ENCODE measurements at regions not wholly inside any gene's neighbourhood (a gene's known extent, or its start where the extent isn't known, plus 50 kb on each side); places are given as distances from the start of the nearest gene placed in this dataset.

- TF ChIP-seq, protein P1, sequence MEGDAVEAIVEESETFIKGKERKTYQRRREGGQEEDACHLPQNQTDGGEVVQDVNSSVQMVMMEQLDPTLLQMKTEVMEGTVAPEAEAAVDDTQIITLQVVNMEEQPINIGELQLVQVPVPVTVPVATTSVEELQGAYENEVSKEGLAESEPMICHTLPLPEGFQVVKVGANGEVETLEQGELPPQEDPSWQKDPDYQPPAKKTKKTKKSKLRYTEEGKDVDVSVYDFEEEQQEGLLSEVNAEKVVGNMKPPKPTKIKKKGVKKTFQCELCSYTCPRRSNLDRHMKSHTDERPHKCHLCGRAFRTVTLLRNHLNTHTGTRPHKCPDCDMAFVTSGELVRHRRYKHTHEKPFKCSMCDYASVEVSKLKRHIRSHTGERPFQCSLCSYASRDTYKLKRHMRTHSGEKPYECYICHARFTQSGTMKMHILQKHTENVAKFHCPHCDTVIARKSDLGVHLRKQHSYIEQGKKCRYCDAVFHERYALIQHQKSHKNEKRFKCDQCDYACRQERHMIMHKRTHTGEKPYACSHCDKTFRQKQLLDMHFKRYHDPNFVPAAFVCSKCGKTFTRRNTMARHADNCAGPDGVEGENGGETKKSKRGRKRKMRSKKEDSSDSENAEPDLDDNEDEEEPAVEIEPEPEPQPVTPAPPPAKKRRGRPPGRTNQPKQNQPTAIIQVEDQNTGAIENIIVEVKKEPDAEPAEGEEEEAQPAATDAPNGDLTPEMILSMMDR (conservative IDR thresholded peaks at IDR 0.05) = no peak
- no peak for TF ChIP-seq EZH2 (IDR thresholded peaks at IDR 0.05; ENCODE audit: low read depth)
Observed at GRCh38 chr1:72845981-72846380, 563.6 kb upstream of the NEGR1 start.

All from PC-9 (cell line).